HEK293 (cell line): ENCODE measurements at regions not wholly inside any gene's neighbourhood (a gene's known extent, or its start where the extent isn't known, plus 50 kb on each side); places are given as distances from the start of the nearest gene placed in this dataset.

Experiments used
- CTCF ChIA-PET: fragments of 350-600 bp; formaldehyde crosslinking; extraction: SDS; loops from one replicate; lab custom pipeline; 2021; ENCODE audit warnings: antibody characterized with exemption; lab: Yijun Ruan, JAX
- POLR2A ChIA-PET: fragments of 300-600 bp; formaldehyde crosslinking; extraction: SDS; loops from one replicate; lab custom pipeline; 2020; ENCODE audit warnings: antibody characterized with exemption, inconsistent platforms; lab: Yijun Ruan, JAX
- H3K27ac ChIP-seq: fragments of 200-500 bp; sonication (Bioruptor generic); 2 replicates; pipeline ENCODE4 v1.5.1; 2014; ENCODE audit warnings: low read depth, low read length, control low read depth, inconsistent platforms; ENCODE audit errors: extremely low read depth
- H3K36me3 ChIP-seq, 2 experiments: fragments of 200-500 bp in 1 of 2; sonication (Bioruptor generic) in 1 of 2; 1 replicate in 1 of 2; 2 replicates in 1 of 2; pipeline ENCODE4 v1.5.1; 2014 to 2017; ENCODE audit warnings: inconsistent platforms in 2 of 2, low read length in 2 of 2; ENCODE audit not compliant: control insufficient read depth in 2 of 2, insufficient read depth in 1 of 2
- H3K4me1 ChIP-seq: fragments of 200-500 bp; sonication (Bioruptor generic); 2 replicates; pipeline ENCODE4 v1.5.1; 2014; ENCODE audit warnings: mild to moderate bottlenecking, low read length, inconsistent platforms; ENCODE audit not compliant: control insufficient read depth, insufficient read depth
- H3K4me3 ChIP-seq: 2 replicates; pipeline ENCODE4 v1.5.1; 2011; ENCODE audit warnings: low read depth, mild to moderate bottlenecking, control low read depth, low read length, moderate library complexity
- H3K9me3 ChIP-seq: fragments of 200-500 bp; sonication (Bioruptor generic); 2 replicates; pipeline ENCODE4 v1.5.1; 2014; ENCODE audit warnings: low read depth, low read length, inconsistent platforms; ENCODE audit not compliant: control insufficient read depth, insufficient read depth
- BCL11B ChIP-seq: fragments of 450-650 bp; formaldehyde crosslinking; IDR thresholded peaks from 2 replicates; pipeline ENCODE4 v1.5.1; 2016; ENCODE audit warnings: low read depth, missing biosample characterization, missing genetic modification characterization
- MEIS1 ChIP-seq: sonication (generic); formaldehyde crosslinking; IDR thresholded peaks from 2 replicates; pipeline ENCODE4 v1.8.1; 2022; ENCODE audit warnings: missing genetic modification reagents, mild to moderate bottlenecking, borderline replicate concordance
- REST ChIP-seq: fragments of 450-650 bp; formaldehyde crosslinking; IDR thresholded peaks from 2 replicates; pipeline ENCODE4 v1.5.1; 2016; ENCODE audit warnings: missing biosample characterization, missing genetic modification characterization
- ZBTB17 ChIP-seq: fragments of 450-650 bp; formaldehyde crosslinking; IDR thresholded peaks from 2 replicates; pipeline ENCODE4 v1.5.1; 2016; ENCODE audit warnings: missing biosample characterization, missing genetic modification characterization
- ZBTB8A ChIP-seq: fragments of 450-650 bp; formaldehyde crosslinking; IDR thresholded peaks from 2 replicates; pipeline ENCODE4 v1.5.1; 2016; ENCODE audit warnings: missing biosample characterization, missing genetic modification characterization
- ZNF157 ChIP-seq: fragments of 450-650 bp; formaldehyde crosslinking; IDR thresholded peaks from 2 replicates; pipeline ENCODE4 v1.5.1; 2016; ENCODE audit warnings: missing biosample characterization, missing genetic modification characterization
- ZNF16 ChIP-seq: fragments of 450-650 bp; formaldehyde crosslinking; IDR thresholded peaks from 2 replicates; pipeline ENCODE4 v1.5.1; 2016; ENCODE audit warnings: low read depth, missing biosample characterization, missing genetic modification characterization
- ZNF175 ChIP-seq: fragments of 450-650 bp; formaldehyde crosslinking; IDR thresholded peaks from 2 replicates; pipeline ENCODE4 v1.5.1; 2016; ENCODE audit warnings: missing biosample characterization, missing genetic modification characterization
- ZNF211 ChIP-seq: fragments of 450-650 bp; formaldehyde crosslinking; IDR thresholded peaks from 2 replicates; pipeline ENCODE4 v1.5.1; 2016; ENCODE audit warnings: low read depth, missing biosample characterization, missing genetic modification characterization
- ZNF26 ChIP-seq: fragments of 450-650 bp; formaldehyde crosslinking; IDR thresholded peaks from 2 replicates; pipeline ENCODE4 v1.5.1; 2016; ENCODE audit warnings: missing biosample characterization, missing genetic modification characterization
- ZNF266 ChIP-seq: fragments of 450-650 bp; formaldehyde crosslinking; IDR thresholded peaks from 2 replicates; pipeline ENCODE4 v1.5.1; 2016; ENCODE audit warnings: missing biosample characterization, missing genetic modification characterization, low read depth
- ZNF423 ChIP-seq: fragments of 450-650 bp; formaldehyde crosslinking; IDR thresholded peaks from 2 replicates; pipeline ENCODE4 v1.5.1; 2016; ENCODE audit warnings: missing biosample characterization, missing genetic modification characterization
- ZNF510 ChIP-seq: fragments of 450-650 bp; formaldehyde crosslinking; IDR thresholded peaks from 2 replicates; pipeline ENCODE4 v1.5.1; 2018; ENCODE audit warnings: mild to moderate bottlenecking, missing genetic modification characterization, missing biosample characterization; ENCODE audit not compliant: insufficient replicate concordance
- ZNF571 ChIP-seq: fragments of 450-650 bp; formaldehyde crosslinking; IDR thresholded peaks from 2 replicates; pipeline ENCODE4 v1.5.0; 2017; ENCODE audit warnings: missing biosample characterization, missing genetic modification characterization
- ZNF580 ChIP-seq: fragments of 450-650 bp; formaldehyde crosslinking; IDR thresholded peaks from 2 replicates; pipeline ENCODE4 v1.5.1; 2016; ENCODE audit warnings: missing biosample characterization, missing genetic modification characterization
- ZNF600 ChIP-seq: fragments of 450-650 bp; formaldehyde crosslinking; IDR thresholded peaks from 2 replicates; pipeline ENCODE4 v1.5.1; 2016; ENCODE audit warnings: missing biosample characterization, missing genetic modification characterization
- ZNF639 ChIP-seq: fragments of 450-650 bp; formaldehyde crosslinking; IDR thresholded peaks from 2 replicates; pipeline ENCODE4 v1.5.1; 2016; ENCODE audit warnings: missing biosample characterization, missing genetic modification characterization
- ZNF664 ChIP-seq: fragments of 450-650 bp; formaldehyde crosslinking; IDR thresholded peaks from 2 replicates; pipeline ENCODE4 v1.5.1; 2016; ENCODE audit warnings: missing biosample characterization, missing genetic modification characterization
- ZNF76 ChIP-seq: fragments of 450-650 bp; formaldehyde crosslinking; IDR thresholded peaks from 2 replicates; pipeline ENCODE4; 2016; ENCODE audit warnings: low read depth, missing biosample characterization, missing genetic modification characterization, borderline replicate concordance
- ZNF776 ChIP-seq: fragments of 450-650 bp; formaldehyde crosslinking; IDR thresholded peaks from 2 replicates; pipeline ENCODE4 v1.5.0; 2017; ENCODE audit warnings: missing biosample characterization, missing genetic modification characterization, borderline replicate concordance
- ZNF785 ChIP-seq: fragments of 450-650 bp; formaldehyde crosslinking; IDR thresholded peaks from 2 replicates; pipeline ENCODE4 v1.5.1; 2016; ENCODE audit warnings: missing biosample characterization, missing genetic modification characterization

- TF ChIP-seq ZNF639 (tag by site-specific recombination): no peak
- TF ChIP-seq BCL11B (tag by site-specific recombination): no peak
- no peak for TF ChIP-seq ZNF664 (tag by site-specific recombination)
- TF ChIP-seq ZNF16 (tag by site-specific recombination): no peak
- TF ChIP-seq ZNF510 (tag by site-specific recombination): no peak
- TF ChIP-seq ZNF26 (tag by site-specific recombination): no peak
These were observed 127.9 kb downstream of the AXIN2 start (continued) for GRCh38 chr17:65433592-65433991.

GRCh38 chr17:65433157-65433556 is 128.3 kb downstream of the AXIN2 start:
- ChIA-PET POLR2A (no interaction called here), CTCF (no interaction called here)
- H3K27ac ChIP-seq: no peak overlapping the region
- no peak overlapping the region for H3K4me3 ChIP-seq
- TF ChIP-seq ZNF266 (tag by site-specific recombination) (no peak), ZNF776 (tag by site-specific recombination) (no peak), ZNF211 (tag by site-specific recombination) (no peak), ZNF600 (no peak)
- peaks cover 2% of the 10 kb centered on the region; the same call in 1 of the 2 replicates for H3K9me3 ChIP-seq
- no peaks in the 10 kb centered on the region for H3K4me1 ChIP-seq
- no peaks in the 10 kb centered on the region for H3K36me3 ChIP-seq

- Histone ChIP-seq H3K4me1 (no peaks in the 10 kb centered on the region), H3K9me3 (peaks cover 2% of the 10 kb centered on the region; the same call in 1 of the 2 replicates), H3K36me3 (no peaks in the 10 kb centered on the region), H3K4me3 (no peak overlapping the region), H3K27ac (no peak overlapping the region)
- ChIA-PET CTCF (no interaction called here), POLR2A (no interaction called here)
- no peak for TF ChIP-seq MEIS1 (CRISPR knock-in tag)
- no peak for TF ChIP-seq ZNF785
- no peak for TF ChIP-seq ZNF76 (tag by site-specific recombination)
- TF ChIP-seq ZBTB8A (tag by site-specific recombination): no peak
- TF ChIP-seq ZNF157 (tag by site-specific recombination): no peak
- no peak for TF ChIP-seq ZNF580 (tag by site-specific recombination)
These were observed 130.3 kb downstream of the AXIN2 start for GRCh38 chr17:65431116-65431515.

- TF ChIP-seq REST (tag by site-specific recombination) (no peak), ZNF423 (tag by site-specific recombination) (no peak), ZNF571 (tag by site-specific recombination) (no peak), ZBTB17 (no peak), ZNF211 (tag by site-specific recombination) (no peak), ZNF175 (tag by site-specific recombination) (no peak)
- peaks cover 2% of the 10 kb centered on the region; the same call in 1 of the 2 replicates for H3K9me3 ChIP-seq
- no peak overlapping the region for H3K27ac ChIP-seq
- ChIA-PET POLR2A (no interaction called here), CTCF (interaction anchor here (0.6 kb wide), 3 partner anchors 345 to 736 kb away, joined by 3 to 7 read pairs (median 5); no protein-coding TSS in a partner anchor)
- no peak overlapping the region for H3K4me3 ChIP-seq
- no peaks in the 10 kb centered on the region for H3K36me3 ChIP-seq
- no peaks in the 10 kb centered on the region for H3K4me1 ChIP-seq
These were observed 131.1 kb downstream of the AXIN2 start for GRCh38 chr17:65430209-65430833.
